Esophagus squamous epithelium (tissue), 5 donors: ENCODE measurements at regions not wholly inside any gene's neighbourhood (a gene's known extent, or its start where the extent isn't known, plus 50 kb on each side); places are given as distances from the start of the nearest gene placed in this dataset.
"Not testable (repeated sequence)": the region's sequence is repeated elsewhere in the genome, so short reads cannot be mapped to it uniquely, and the experiment has no call there.

Experiments
- DNase-seq: peaks from one replicate; lab custom pipeline; 2025; lab: John Stamatoyannopoulos, UW
- H3K27ac ChIP-seq, 4 donors: fragments of 200-600 bp; sonication (generic); one replicate each; pipeline ENCODE4 v1.5.1; 2016 to 2019; ENCODE audit warnings: mild to moderate bottlenecking in 1 of 4
- H3K27me3 ChIP-seq, 4 donors: fragments of 200-600 bp; sonication (generic); 1 replicate in 3 of 4; 2 replicates in 1 of 4; pipeline versions ENCODE4 v1.5.1 to v1.6.0; 2017 to 2021; ENCODE audit warnings: antibody characterized with exemption in 1 of 4
- H3K36me3 ChIP-seq, 3 donors: fragments of 200-600 bp; sonication (generic); one replicate each; pipeline ENCODE4 v1.5.1; 2016 to 2019
- H3K4me1 ChIP-seq, 3 donors: fragments of 200-600 bp; sonication (generic); one replicate each; pipeline ENCODE4 v1.5.1; 2017 to 2019
- H3K4me3 ChIP-seq, 4 donors: fragments of 200-600 bp; sonication (generic); 1 replicate in 3 of 4; 2 replicates in 1 of 4; pipeline ENCODE4 v1.5.1; 2016 to 2019; ENCODE audit warnings: mild to moderate bottlenecking in 2 of 4, moderate library complexity in 1 of 4
- H3K9me3 ChIP-seq, 3 donors: fragments of 200-600 bp; sonication (generic); one replicate each; pipeline ENCODE4 v1.5.1; 2016 to 2019
- CTCF ChIP-seq, 6 experiments: fragments of 450-650 bp in 4 of 6; fragments of 200-600 bp in 2 of 6; sonication (generic) in 2 of 6; IDR thresholded peaks; one replicate each; pipeline ENCODE4 v1.5.1; 2016 to 2019; ENCODE audit warnings: antibody characterized with exemption in 6 of 6, mild to moderate bottlenecking in 4 of 6, moderate library complexity in 4 of 6
- POLR2A ChIP-seq, 4 donors: fragments of 450-650 bp; IDR thresholded peaks; one replicate each; pipeline ENCODE4 v1.6.1; 2017; ENCODE audit warnings: antibody characterized with exemption in 4 of 4, mild to moderate bottlenecking in 4 of 4, moderate library complexity in 3 of 4
- WGBS, 2 donors: methylation state at CpG; one replicate each; pipeline ENCODE4 v1.1.5; 2018; 5-methylcytosine and 5-hydroxymethylcytosine counted together
- intact Hi-C: fragments of 100-400 bp; cut with DNase I; formaldehyde crosslinking; loops from one replicate; pipeline ENCODE4 v1.15.0; 2022
- donor health status: DM: yes; HTN: yes; CAD: no.

- Histone ChIP-seq H3K9me3 (no peaks in the 10 kb centered on the region), H3K27me3 (no peaks in the 10 kb centered on the region), H3K27ac (peak overlapping the region; percentile 68 to 94 (median 82)), H3K4me1 (peaks cover 33 to 53% (median 39%) of the 10 kb centered on the region in 3 donors), H3K36me3 (no peaks in the 10 kb centered on the region), H3K4me3 (peak overlapping the region in 1 of 4 donors; percentile 31)
- TF ChIP-seq POLR2A (IDR thresholded peaks at IDR 0.05) (no peak), CTCF (IDR thresholded peaks at IDR 0.05) (no peak)
- WGBS, 2 donors, result 52 to 72% methylated on average over 4 to 5 of the region's 5 CpGs
- no peak for DNase-seq
- intact Hi-C loops, result no loop called here
Observed at GRCh38 chr5:91311168-91311696, 71.9 kb downstream of the ARRDC3 start.

GRCh38 chr5:91308157-91308556 is 75.0 kb downstream of the ARRDC3 start:
- H3K4me3 ChIP-seq, DNase-seq, H3K9me3 ChIP-seq, H3K27me3 ChIP-seq, H3K27ac ChIP-seq, H3K36me3 ChIP-seq, intact Hi-C loops: not testable (repeated sequence)
- WGBS, 2 donors, result 73 to 90% methylated on average over 4 to 5 of the region's 5 CpGs
- H3K4me1 ChIP-seq, result peaks cover 19 to 40% (median 22%) of the 10 kb centered on the region in 3 donors

- H3K27me3 ChIP-seq, result no peaks in the 10 kb centered on the region
- intact Hi-C loops, result no loop called here
- H3K9me3 ChIP-seq, result no peaks in the 10 kb centered on the region
- peak overlapping the region in 2 of 4 donors; percentile 32 to 62 for H3K27ac ChIP-seq
- TF ChIP-seq CTCF (IDR thresholded peaks at IDR 0.05) (no peak), POLR2A (IDR thresholded peaks at IDR 0.05) (no peak)
- H3K36me3 ChIP-seq, result no peaks in the 10 kb centered on the region
- no peak for DNase-seq
- H3K4me1 ChIP-seq, result peaks cover 11 to 29% (median 13%) of the 10 kb centered on the region in 3 donors
- 34 to 43% methylated on average over 4 of the region's 4 CpGs for WGBS, 2 donors
- no peak overlapping the region for H3K4me3 ChIP-seq
Observed at GRCh38 chr5:91307048-91307447, 76.1 kb downstream of the ARRDC3 start.

GRCh38 chr5:91306497-91306896 is 76.6 kb downstream of the ARRDC3 start:
- no peak for DNase-seq
- H3K4me1 ChIP-seq, result peaks cover 5 to 27% (median 8%) of the 10 kb centered on the region in 3 donors
- intact Hi-C loops, result no loop called here
- H3K27me3 ChIP-seq, result no peaks in the 10 kb centered on the region
- 63 to 64% methylated on average over 3 of the region's 3 CpGs for WGBS, 2 donors
- H3K27ac ChIP-seq, result peak overlapping the region in 3 of 4 donors; percentile 32 to 62 (median 35)
- H3K36me3 ChIP-seq, result no peaks in the 10 kb centered on the region
- no peak overlapping the region for H3K4me3 ChIP-seq
- H3K9me3 ChIP-seq, result no peaks in the 10 kb centered on the region
- TF ChIP-seq POLR2A (IDR thresholded peaks at IDR 0.05), result no peak

GRCh38 chr5:91305640-91306039 is 77.5 kb downstream of the ARRDC3 start:
- no peak for DNase-seq
- peak overlapping the region in 2 of 4 donors; percentile 32 to 62 for H3K27ac ChIP-seq
- intact Hi-C loops, result no loop called here
- H3K4me3 ChIP-seq, result no peak overlapping the region
- peaks cover 0 to 19% (median 0%) of the 10 kb centered on the region in 3 donors for H3K4me1 ChIP-seq
- no peaks in the 10 kb centered on the region for H3K9me3 ChIP-seq
- no peak for TF ChIP-seq CTCF (IDR thresholded peaks at IDR 0.05)
- no peak for TF ChIP-seq POLR2A (IDR thresholded peaks at IDR 0.05)
- H3K27me3 ChIP-seq, result no peaks in the 10 kb centered on the region
- H3K36me3 ChIP-seq, result no peaks in the 10 kb centered on the region

- intact Hi-C loops, DNase-seq, H3K27ac ChIP-seq, H3K9me3 ChIP-seq, H3K36me3 ChIP-seq, H3K4me3 ChIP-seq, H3K27me3 ChIP-seq: not testable (repeated sequence)
- peaks cover 0 to 18% (median 0%) of the 10 kb centered on the region in 3 donors for H3K4me1 ChIP-seq
- WGBS, 2 donors, result 91 to 100% methylated on average over 4 of the region's 4 CpGs
Observed at GRCh38 chr5:91304015-91304414, 79.1 kb downstream of the ARRDC3 start.

GRCh38 chr5:91302958-91303357 is 80.2 kb downstream of the ARRDC3 start:
- WGBS, 2 donors, result 62 to 67% methylated on average over 1 of the region's 1 CpG
- TF ChIP-seq CTCF (IDR thresholded peaks at IDR 0.05), result no peak
- TF ChIP-seq POLR2A (IDR thresholded peaks at IDR 0.05), result no peak
- H3K27ac ChIP-seq, result peak overlapping the region in 1 of 4 donors; percentile 56
- DNase-seq, result no peak
- no peaks in the 10 kb centered on the region for H3K27me3 ChIP-seq
- H3K36me3 ChIP-seq, result no peaks in the 10 kb centered on the region
- no peaks in the 10 kb centered on the region for H3K9me3 ChIP-seq
- no peak overlapping the region for H3K4me3 ChIP-seq
- H3K4me1 ChIP-seq, result peaks cover 0 to 18% (median 0%) of the 10 kb centered on the region in 3 donors
- intact Hi-C loops, result no loop called here
